ENCODE measurements at regions not wholly inside any gene's neighbourhood (a gene's known extent, or its start where the extent isn't known, plus 50 kb on each side); places are given as distances from the start of the nearest gene placed in this dataset.

DNA sequence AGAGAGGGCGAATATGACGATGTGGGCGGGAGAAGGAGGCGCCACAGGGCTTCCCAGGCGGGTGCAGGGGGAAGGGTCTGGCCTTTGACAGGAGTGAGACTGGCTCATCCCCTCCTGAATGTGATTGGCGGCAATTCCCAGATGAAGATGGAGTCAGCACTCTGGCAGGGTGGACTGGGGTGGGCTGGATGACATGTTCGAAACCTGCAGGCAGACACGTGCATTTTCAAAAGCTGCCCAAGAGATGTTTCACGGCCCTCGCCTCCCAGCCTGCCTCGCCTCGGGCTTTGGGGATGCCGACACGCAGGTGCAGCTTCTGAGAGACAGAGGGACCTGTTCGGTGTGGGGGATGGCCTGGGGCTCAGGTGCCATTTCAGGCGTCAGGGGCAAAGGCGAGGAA lies 66.8 kb upstream of the AFDN start:
- TF ChIP-seq, protein P1, sequence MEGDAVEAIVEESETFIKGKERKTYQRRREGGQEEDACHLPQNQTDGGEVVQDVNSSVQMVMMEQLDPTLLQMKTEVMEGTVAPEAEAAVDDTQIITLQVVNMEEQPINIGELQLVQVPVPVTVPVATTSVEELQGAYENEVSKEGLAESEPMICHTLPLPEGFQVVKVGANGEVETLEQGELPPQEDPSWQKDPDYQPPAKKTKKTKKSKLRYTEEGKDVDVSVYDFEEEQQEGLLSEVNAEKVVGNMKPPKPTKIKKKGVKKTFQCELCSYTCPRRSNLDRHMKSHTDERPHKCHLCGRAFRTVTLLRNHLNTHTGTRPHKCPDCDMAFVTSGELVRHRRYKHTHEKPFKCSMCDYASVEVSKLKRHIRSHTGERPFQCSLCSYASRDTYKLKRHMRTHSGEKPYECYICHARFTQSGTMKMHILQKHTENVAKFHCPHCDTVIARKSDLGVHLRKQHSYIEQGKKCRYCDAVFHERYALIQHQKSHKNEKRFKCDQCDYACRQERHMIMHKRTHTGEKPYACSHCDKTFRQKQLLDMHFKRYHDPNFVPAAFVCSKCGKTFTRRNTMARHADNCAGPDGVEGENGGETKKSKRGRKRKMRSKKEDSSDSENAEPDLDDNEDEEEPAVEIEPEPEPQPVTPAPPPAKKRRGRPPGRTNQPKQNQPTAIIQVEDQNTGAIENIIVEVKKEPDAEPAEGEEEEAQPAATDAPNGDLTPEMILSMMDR (conservative IDR thresholded peaks at IDR 0.05; ENCODE audit: low read depth in 2 of 2): no peak
- TF ChIP-seq, protein P2, sequence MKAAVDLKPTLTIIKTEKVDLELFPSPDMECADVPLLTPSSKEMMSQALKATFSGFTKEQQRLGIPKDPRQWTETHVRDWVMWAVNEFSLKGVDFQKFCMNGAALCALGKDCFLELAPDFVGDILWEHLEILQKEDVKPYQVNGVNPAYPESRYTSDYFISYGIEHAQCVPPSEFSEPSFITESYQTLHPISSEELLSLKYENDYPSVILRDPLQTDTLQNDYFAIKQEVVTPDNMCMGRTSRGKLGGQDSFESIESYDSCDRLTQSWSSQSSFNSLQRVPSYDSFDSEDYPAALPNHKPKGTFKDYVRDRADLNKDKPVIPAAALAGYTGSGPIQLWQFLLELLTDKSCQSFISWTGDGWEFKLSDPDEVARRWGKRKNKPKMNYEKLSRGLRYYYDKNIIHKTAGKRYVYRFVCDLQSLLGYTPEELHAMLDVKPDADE (IDR thresholded peaks at IDR 0.05): no peak
- TF ChIP-seq EZH2 (IDR thresholded peaks at IDR 0.05; ENCODE audit: low read depth, unreplicated experiment) (no peak), POLR2AphosphoS5 (IDR thresholded peaks at IDR 0.05; ENCODE audit: low read depth) (no peak), CREB1 (CRISPR knock-in tag; IDR thresholded peaks at IDR 0.05; ENCODE audit: low read depth) (no peak), EZH2phosphoT487 (IDR thresholded peaks at IDR 0.05; ENCODE audit: unreplicated experiment) (no peak)
